AG04450 (cell line): ENCODE measurements at regions not wholly inside any gene's neighbourhood (a gene's known extent, or its start where the extent isn't known, plus 50 kb on each side); places are given as distances from the start of the nearest gene placed in this dataset.

Experiments used
- CTCF ChIA-PET: fragments of 300-600, 350-600 bp; formaldehyde crosslinking; extraction: SDS; loops from one replicate; lab custom pipeline; 2022; ENCODE audit warnings: antibody characterized with exemption, inconsistent platforms; lab: Charles Lee
- POLR2A ChIA-PET: fragments of 350-600 bp; formaldehyde crosslinking; extraction: SDS; loops from one replicate; lab custom pipeline; 2021; ENCODE audit warnings: antibody characterized with exemption, inconsistent platforms; lab: Yijun Ruan, JAX
- DNase-seq: peaks from one replicate; pipeline ENCODE4 v3.0.0-alpha.2; 2011; ENCODE audit warnings: low read depth, low spot score
- H3K27ac ChIP-seq: one replicate; pipeline ENCODE4 v1.5.1; 2012; ENCODE audit warnings: low read depth, low read length, control low read depth
- H3K27me3 ChIP-seq: one replicate; pipeline ENCODE4 v1.6.0; 2012; ENCODE audit warnings: low read length; ENCODE audit not compliant: control insufficient read depth, insufficient read depth
- H3K4me3 ChIP-seq: 2 replicates; pipeline ENCODE4 v1.5.1; 2011; ENCODE audit warnings: mild to moderate bottlenecking, low read depth, low read length, control low read depth
- H3K9me3 ChIP-seq: 2 replicates; pipeline ENCODE4 v1.5.1; 2012; ENCODE audit warnings: low read length; ENCODE audit not compliant: control insufficient read depth, insufficient read depth
- TF ChIP-seq, protein P1 (sequence below): IDR thresholded peaks from 2 replicates; pipeline ENCODE4 v1.5.1; 2011; ENCODE audit warnings: low read depth, low read length, control low read depth, inconsistent platforms

DNA sequence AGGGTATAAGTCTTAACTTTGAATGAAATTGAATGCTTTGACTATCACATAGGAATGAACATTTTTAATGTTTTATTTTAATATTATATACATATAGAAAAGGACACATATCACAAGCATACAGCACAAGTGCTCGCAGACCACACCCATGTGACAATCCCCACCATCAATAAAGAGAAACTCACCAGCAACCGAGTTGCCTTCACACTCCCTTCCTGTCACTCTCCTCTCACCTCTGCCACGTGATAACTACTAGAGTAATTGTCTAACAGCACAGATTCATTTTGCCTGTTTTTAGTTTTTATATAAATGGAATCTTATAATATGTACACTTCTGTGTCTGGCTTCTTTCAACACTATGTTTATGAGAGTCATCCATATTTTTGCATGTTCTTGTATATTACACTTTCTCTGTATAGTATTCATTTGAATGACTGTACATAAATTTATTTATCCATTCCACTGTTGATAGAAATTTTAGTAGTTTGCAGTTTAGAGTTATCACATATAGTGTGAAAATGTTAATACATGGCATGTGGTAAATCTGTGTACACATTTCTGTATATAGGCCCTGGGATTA lies 304.9 kb upstream of the DUSP10 start:
- H3K27me3 ChIP-seq: no peaks in the 10 kb centered on the region
- peaks cover 7% of the 10 kb centered on the region; the same call in 1 of the 2 replicates for H3K9me3 ChIP-seq
- TF ChIP-seq, protein P1, sequence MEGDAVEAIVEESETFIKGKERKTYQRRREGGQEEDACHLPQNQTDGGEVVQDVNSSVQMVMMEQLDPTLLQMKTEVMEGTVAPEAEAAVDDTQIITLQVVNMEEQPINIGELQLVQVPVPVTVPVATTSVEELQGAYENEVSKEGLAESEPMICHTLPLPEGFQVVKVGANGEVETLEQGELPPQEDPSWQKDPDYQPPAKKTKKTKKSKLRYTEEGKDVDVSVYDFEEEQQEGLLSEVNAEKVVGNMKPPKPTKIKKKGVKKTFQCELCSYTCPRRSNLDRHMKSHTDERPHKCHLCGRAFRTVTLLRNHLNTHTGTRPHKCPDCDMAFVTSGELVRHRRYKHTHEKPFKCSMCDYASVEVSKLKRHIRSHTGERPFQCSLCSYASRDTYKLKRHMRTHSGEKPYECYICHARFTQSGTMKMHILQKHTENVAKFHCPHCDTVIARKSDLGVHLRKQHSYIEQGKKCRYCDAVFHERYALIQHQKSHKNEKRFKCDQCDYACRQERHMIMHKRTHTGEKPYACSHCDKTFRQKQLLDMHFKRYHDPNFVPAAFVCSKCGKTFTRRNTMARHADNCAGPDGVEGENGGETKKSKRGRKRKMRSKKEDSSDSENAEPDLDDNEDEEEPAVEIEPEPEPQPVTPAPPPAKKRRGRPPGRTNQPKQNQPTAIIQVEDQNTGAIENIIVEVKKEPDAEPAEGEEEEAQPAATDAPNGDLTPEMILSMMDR: no peak
- DNase-seq: no peak
- ChIA-PET POLR2A (no interaction called here), CTCF (interaction anchor here (1.4 kb wide), 1 partner anchor 569 kb away, joined by 3 read pairs; no protein-coding TSS in a partner anchor)
- no peak overlapping the region for H3K4me3 ChIP-seq
- H3K27ac ChIP-seq: no peak overlapping the region

DNA sequence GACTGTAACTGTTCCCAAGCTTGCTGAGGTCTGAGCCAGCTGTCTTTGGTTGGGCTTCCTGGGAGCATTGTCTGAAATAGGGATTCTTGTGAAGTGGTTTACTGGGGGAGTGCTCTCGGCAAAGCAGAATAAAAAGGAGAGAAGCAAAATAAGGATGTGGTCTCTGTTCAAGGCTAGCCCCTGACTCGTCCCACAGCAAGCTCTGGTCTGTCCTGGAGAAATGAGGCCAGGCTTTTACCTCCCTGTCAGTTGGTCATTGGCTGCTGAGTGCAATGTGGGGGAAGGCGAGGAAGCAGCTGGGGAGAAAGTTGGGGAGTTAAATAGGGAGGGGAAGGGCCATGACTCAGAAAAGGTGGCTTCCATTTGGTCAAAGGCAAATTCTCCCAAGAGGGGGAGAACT lies 303.9 kb upstream of the DUSP10 start:
- no peaks in the 10 kb centered on the region for H3K27me3 ChIP-seq
- TF ChIP-seq, protein P1: no peak
- no peak overlapping the region for H3K27ac ChIP-seq
- no peak overlapping the region for H3K4me3 ChIP-seq
- DNase-seq: no peak
- ChIA-PET POLR2A (no interaction called here), CTCF (interaction anchor here (0.5 kb wide), 1 partner anchor 810 kb away, joined by 4 read pairs; no protein-coding TSS in a partner anchor)
- peaks cover 7% of the 10 kb centered on the region; the same call in 1 of the 2 replicates for H3K9me3 ChIP-seq

DNA sequence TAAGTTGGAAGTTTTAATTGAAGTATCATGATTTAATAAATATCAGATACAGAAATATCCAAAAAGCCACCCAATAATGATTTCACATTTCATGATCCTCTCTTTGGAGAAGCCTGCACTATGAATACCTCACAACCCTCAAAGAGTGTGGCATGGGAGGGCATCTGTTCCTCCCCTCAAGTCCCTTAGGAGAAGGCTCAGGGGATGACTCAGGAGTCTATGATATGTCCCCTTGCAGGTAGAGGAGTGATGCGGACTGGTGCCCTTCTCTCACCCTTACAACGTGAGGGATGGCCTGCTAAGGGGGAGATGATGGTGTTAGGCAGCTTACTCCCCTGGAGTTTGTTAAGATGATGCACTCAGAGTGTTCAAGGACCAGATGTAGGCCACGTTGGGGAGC lies 303.3 kb upstream of the DUSP10 start:
- TF ChIP-seq, protein P1: no peak
- H3K27ac ChIP-seq: no peak overlapping the region
- no peak overlapping the region for H3K4me3 ChIP-seq
- no peaks in the 10 kb centered on the region for H3K27me3 ChIP-seq
- peaks cover 7% of the 10 kb centered on the region; the same call in 1 of the 2 replicates for H3K9me3 ChIP-seq
- DNase-seq: no peak
- ChIA-PET CTCF (no interaction called here), POLR2A (no interaction called here)

DNA sequence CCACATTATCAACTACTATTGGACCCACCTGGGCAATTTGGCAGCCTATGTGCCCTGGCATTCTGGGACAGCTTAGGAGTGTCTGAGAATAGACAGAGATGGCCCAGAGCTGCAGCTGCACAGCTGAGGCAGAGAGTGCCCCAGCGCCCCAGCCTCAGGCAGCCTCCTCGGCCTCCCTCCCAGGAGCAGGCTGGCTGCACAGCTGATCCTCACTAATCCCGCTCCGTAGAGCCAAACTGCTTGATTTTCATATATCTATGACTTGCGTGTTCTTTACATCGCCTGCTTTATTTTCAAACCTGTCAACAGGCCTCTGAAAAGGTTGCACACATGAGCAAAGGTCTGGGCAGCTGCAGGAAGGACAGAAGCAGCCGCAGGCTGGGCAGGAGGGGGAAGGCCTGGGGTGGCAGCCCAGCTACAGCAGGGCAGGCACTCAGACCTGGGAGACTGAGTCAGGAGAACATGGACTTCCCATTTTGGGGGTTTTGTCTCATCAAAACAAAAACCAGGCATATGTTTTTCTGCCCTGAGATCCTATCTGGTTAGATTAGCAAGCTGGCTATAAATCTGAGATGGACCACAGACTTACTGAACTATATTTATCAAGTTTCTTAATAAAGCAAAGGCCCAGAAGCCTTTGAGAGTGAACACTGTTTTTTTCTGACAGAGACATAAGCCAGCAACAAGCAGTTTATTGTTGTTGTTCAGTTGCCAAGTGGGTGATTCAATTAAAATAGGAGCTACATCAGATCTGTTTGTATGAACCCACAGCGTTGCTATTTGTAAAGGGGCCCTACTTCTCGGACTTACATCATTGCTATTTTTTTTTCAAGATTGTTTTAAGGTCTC lies 301.8 kb upstream of the DUSP10 start:
- DNase-seq: peak; percentile 93
- TF ChIP-seq, protein P1: no peak
- Histone ChIP-seq H3K27ac (peak overlapping the region; percentile 75), H3K9me3 (no peaks in the 10 kb centered on the region; the same call in 1 of the 2 replicates), H3K4me3 (no peak overlapping the region), H3K27me3 (no peaks in the 10 kb centered on the region)
- ChIA-PET POLR2A (interaction anchor here (0.6 to 0.9 kb wide), 2 partner anchors 277 to 325 kb away, joined by 3 read pairs; no protein-coding TSS in a partner anchor), CTCF (interaction anchor here (0.6 to 1.5 kb wide), 3 partner anchors 412 to 609 kb away, joined by 3 to 8 read pairs (median 4); no protein-coding TSS in a partner anchor)

DNA sequence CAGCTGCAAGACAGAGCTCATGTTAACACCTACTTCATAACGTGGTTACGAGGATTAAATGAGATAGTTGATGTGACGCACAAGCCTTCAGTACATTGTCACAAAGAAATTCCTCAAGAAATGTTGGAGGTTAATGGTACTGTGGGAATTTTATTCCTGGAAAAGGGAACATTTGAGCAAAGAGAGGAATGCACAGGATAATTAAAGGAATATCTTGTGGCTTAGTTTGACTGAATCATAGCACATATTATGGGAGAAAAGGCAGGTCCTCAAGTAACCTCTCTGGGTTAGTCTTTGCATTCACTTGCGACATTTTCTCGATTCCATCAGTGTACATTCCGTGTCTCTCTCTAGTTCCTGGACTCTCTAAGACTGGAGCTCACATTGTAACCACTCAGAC lies 300.2 kb upstream of the DUSP10 start:
- Histone ChIP-seq H3K27ac (no peak overlapping the region), H3K27me3 (no peaks in the 10 kb centered on the region), H3K9me3 (no peaks in the 10 kb centered on the region; the same call in 1 of the 2 replicates), H3K4me3 (no peak overlapping the region)
- DNase-seq: no peak
- POLR2A ChIA-PET: no interaction called here
- CTCF ChIA-PET: no interaction called here
- TF ChIP-seq, protein P1: no peak
